ENCODE measurements at regions not wholly inside any gene's neighbourhood (a gene's known extent, or its start where the extent isn't known, plus 50 kb on each side); places are given as distances from the start of the nearest gene placed in this dataset.
A peak's percentile ranks its signal among the peaks of the same experiment; 100 is the strongest.

GRCh38 chr3:43787330-43787729 is 96.6 kb downstream of the ABHD5 start:
- TF ChIP-seq, protein P1, sequence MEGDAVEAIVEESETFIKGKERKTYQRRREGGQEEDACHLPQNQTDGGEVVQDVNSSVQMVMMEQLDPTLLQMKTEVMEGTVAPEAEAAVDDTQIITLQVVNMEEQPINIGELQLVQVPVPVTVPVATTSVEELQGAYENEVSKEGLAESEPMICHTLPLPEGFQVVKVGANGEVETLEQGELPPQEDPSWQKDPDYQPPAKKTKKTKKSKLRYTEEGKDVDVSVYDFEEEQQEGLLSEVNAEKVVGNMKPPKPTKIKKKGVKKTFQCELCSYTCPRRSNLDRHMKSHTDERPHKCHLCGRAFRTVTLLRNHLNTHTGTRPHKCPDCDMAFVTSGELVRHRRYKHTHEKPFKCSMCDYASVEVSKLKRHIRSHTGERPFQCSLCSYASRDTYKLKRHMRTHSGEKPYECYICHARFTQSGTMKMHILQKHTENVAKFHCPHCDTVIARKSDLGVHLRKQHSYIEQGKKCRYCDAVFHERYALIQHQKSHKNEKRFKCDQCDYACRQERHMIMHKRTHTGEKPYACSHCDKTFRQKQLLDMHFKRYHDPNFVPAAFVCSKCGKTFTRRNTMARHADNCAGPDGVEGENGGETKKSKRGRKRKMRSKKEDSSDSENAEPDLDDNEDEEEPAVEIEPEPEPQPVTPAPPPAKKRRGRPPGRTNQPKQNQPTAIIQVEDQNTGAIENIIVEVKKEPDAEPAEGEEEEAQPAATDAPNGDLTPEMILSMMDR (IDR thresholded peaks at IDR 0.05), result no peak
- Mint-ChIP-seq H3K4me3 (no peak overlapping the region), H3K27ac (peak overlapping the region; percentile 55), H3K9me3 (no peaks in the 10 kb centered on the region), H3K36me3 (ENCODE audit: low read depth) (no peaks in the 10 kb centered on the region), H3K27me3 (ENCODE audit: low read depth, poor library complexity) (peaks cover 30% of the 10 kb centered on the region), H3K4me1 (peaks cover 5% of the 10 kb centered on the region)
- no peak for DNase-seq

DNA sequence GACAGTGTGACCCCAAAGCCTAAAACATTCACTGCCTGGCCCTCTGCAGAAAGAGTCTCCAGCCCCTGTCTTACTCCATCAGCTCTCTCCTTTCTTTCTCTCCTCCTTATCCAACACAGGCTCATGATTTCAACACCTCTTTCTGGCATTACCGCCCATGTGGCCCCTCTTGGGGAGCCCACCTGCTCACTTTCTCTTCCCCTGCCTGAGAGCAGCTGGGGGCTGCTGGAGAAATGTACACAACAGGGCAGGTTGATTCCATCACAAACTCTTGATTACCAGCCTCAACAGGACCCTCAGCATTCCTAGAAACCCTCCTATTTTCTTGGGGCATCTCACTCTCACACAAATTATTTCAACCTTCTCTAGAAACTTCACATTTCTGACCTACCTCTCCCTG is 98.3 kb downstream of the ABHD5 start:
- no peak for DNase-seq

GRCh38 chr3:43790060-43790459 is 99.3 kb downstream of the ABHD5 start:
- Mint-ChIP-seq H3K4me3 (no peak overlapping the region), H3K27ac (no peak overlapping the region), H3K9me3 (no peaks in the 10 kb centered on the region), H3K27me3 (ENCODE audit: low read depth, poor library complexity) (peaks cover 41% of the 10 kb centered on the region), H3K36me3 (ENCODE audit: low read depth) (no peaks in the 10 kb centered on the region), H3K4me1 (peaks cover 5% of the 10 kb centered on the region)
- TF ChIP-seq, protein P1 (IDR thresholded peaks at IDR 0.05), result no peak
- no peak for DNase-seq

More for the DNA sequence above, 98.3 kb downstream of the ABHD5 start:
- Mint-ChIP-seq H3K4me3 (no peak overlapping the region), H3K27ac (no peak overlapping the region), H3K27me3 (ENCODE audit: low read depth, poor library complexity) (peaks cover 34% of the 10 kb centered on the region), H3K9me3 (no peaks in the 10 kb centered on the region), H3K36me3 (ENCODE audit: low read depth) (no peaks in the 10 kb centered on the region), H3K4me1 (peaks cover 5% of the 10 kb centered on the region)
- TF ChIP-seq, protein P1 (IDR thresholded peaks at IDR 0.05), result no peak

DNA sequence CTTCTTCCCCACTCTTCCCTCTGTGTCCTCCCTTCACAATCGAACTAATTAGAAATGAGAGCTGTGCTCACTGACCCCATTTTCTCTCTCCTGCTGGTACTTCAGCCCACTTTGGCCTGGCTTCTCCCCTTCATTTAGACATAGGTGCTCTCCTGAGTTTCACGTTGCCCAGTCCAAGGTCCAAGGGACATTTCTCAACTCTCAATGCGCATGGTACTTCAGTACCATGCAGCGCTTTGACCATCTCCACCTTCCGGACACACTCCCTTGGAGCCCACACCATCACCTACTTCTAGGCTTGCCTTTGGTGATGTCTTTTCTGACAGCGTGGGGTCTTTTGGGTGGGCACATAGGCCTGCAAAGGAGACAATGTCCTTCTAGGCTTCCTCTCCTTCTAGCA is 99.7 kb downstream of the ABHD5 start:
- no peak overlapping the region for H3K4me3 Mint-ChIP-seq
- H3K9me3 Mint-ChIP-seq, result no peaks in the 10 kb centered on the region
- no peak overlapping the region for H3K27ac Mint-ChIP-seq
- peaks cover 4% of the 10 kb centered on the region for H3K4me1 Mint-ChIP-seq
- peaks cover 44% of the 10 kb centered on the region for H3K27me3 Mint-ChIP-seq (ENCODE audit: low read depth, poor library complexity)
- H3K36me3 Mint-ChIP-seq (ENCODE audit: low read depth), result no peaks in the 10 kb centered on the region
- DNase-seq, result no peak
- TF ChIP-seq, protein P1 (IDR thresholded peaks at IDR 0.05), result no peak

- H3K4me3 Mint-ChIP-seq, result no peak overlapping the region
- no peaks in the 10 kb centered on the region for H3K4me1 Mint-ChIP-seq
- H3K27me3 Mint-ChIP-seq (ENCODE audit: low read depth, poor library complexity), result peaks cover 48% of the 10 kb centered on the region
- no peak for DNase-seq
- no peaks in the 10 kb centered on the region for H3K36me3 Mint-ChIP-seq (ENCODE audit: low read depth)
- H3K27ac Mint-ChIP-seq, result no peak overlapping the region
- H3K9me3 Mint-ChIP-seq, result no peaks in the 10 kb centered on the region
- TF ChIP-seq, protein P1 (IDR thresholded peaks at IDR 0.05), result no peak
These were observed 100.5 kb downstream of the ABHD5 start for GRCh38 chr3:43791246-43791645.

GRCh38 chr3:43792904-43793303 is 102.2 kb downstream of the ABHD5 start:
- H3K4me3 Mint-ChIP-seq, result no peak overlapping the region
- no peak for DNase-seq
- H3K27me3 Mint-ChIP-seq (ENCODE audit: low read depth, poor library complexity), result peaks cover 52% of the 10 kb centered on the region

More at GRCh38 chr3:43792904-43793303, 102.2 kb downstream of the ABHD5 start:
- H3K9me3 Mint-ChIP-seq, result no peaks in the 10 kb centered on the region
- TF ChIP-seq, protein P1 (IDR thresholded peaks at IDR 0.05), result no peak
- no peaks in the 10 kb centered on the region for H3K36me3 Mint-ChIP-seq (ENCODE audit: low read depth)
- no peaks in the 10 kb centered on the region for H3K4me1 Mint-ChIP-seq
- H3K27ac Mint-ChIP-seq, result no peak overlapping the region

Measured in nephron progenitor cell (in vitro differentiated cells).